ENCODE measurements at regions not wholly inside any gene's neighbourhood (a gene's known extent, or its start where the extent isn't known, plus 50 kb on each side); places are given as distances from the start of the nearest gene placed in this dataset.

- Histone ChIP-seq H2AFZ (ENCODE audit: low read length) (no peak overlapping the region), H3K9me3 (ENCODE audit: control insufficient read depth, insufficient read depth, low read depth, low read length) (no peaks in the 10 kb centered on the region), H3K79me2 (ENCODE audit: control insufficient read depth, insufficient read depth, low read length) (no peaks in the 10 kb centered on the region), H3K27me3 (ENCODE audit: control insufficient read depth, insufficient read depth, low read length) (no peaks in the 10 kb centered on the region), H3K4me1 (ENCODE audit: control insufficient read depth, extremely low read depth, insufficient read depth, low read length) (no peaks in the 10 kb centered on the region), H3K27ac (ENCODE audit: insufficient read depth, low read length) (no peak overlapping the region), H3K4me2 (ENCODE audit: extremely low read depth, insufficient read depth, low read length) (no peak overlapping the region), H3K9ac (ENCODE audit: insufficient read depth, low read length) (no peak overlapping the region), H3K36me3 (ENCODE audit: control insufficient read depth, insufficient read depth, low read length) (no peaks in the 10 kb centered on the region), H3K4me3 (replicated peaks in 1 of 4; ENCODE audit: control extremely low read depth in 1 of 4, insufficient read depth in 1 of 4, low read depth in 3 of 4, low read length in 4 of 4) (no peak overlapping the region), H4K20me1 (ENCODE audit: control insufficient read depth, extremely low read depth, insufficient read depth, low read length) (no peaks in the 10 kb centered on the region)
- TF ChIP-seq EZH2 (IDR thresholded peaks at IDR 0.05; ENCODE audit: low read length, missing control alignments) (no peak), CTCF (conservative IDR thresholded peaks at IDR 0.05 in 1 of 2, IDR thresholded peaks at IDR 0.05 in 1 of 2; ENCODE audit: low read depth in 1 of 2, low read length in 2 of 2) (no peak)
- no peak for DNase-seq (ENCODE audit: low read depth in 2 of 2)
Measured at GRCh38 chr18:64365106-64365505, 216.2 kb upstream of the LINC00305 start.

GRCh38 chr18:64337673-64338072, 188.8 kb upstream of the LINC00305 start:
- Histone ChIP-seq H2AFZ (ENCODE audit: low read length) (no peak overlapping the region), H3K27me3 (ENCODE audit: control insufficient read depth, insufficient read depth, low read length) (no peaks in the 10 kb centered on the region), H3K4me2 (ENCODE audit: extremely low read depth, insufficient read depth, low read length) (no peak overlapping the region), H3K9me3 (ENCODE audit: control insufficient read depth, insufficient read depth, low read depth, low read length) (no peaks in the 10 kb centered on the region), H4K20me1 (ENCODE audit: control insufficient read depth, extremely low read depth, insufficient read depth, low read length) (no peaks in the 10 kb centered on the region), H3K36me3 (ENCODE audit: control insufficient read depth, insufficient read depth, low read length) (no peaks in the 10 kb centered on the region), H3K79me2 (ENCODE audit: control insufficient read depth, insufficient read depth, low read length) (no peaks in the 10 kb centered on the region), H3K9ac (ENCODE audit: insufficient read depth, low read length) (no peak overlapping the region), H3K4me3 (replicated peaks in 1 of 4; ENCODE audit: control extremely low read depth in 1 of 4, insufficient read depth in 1 of 4, low read depth in 3 of 4, low read length in 4 of 4) (no peak overlapping the region), H3K27ac (ENCODE audit: insufficient read depth, low read length) (no peak overlapping the region), H3K4me1 (ENCODE audit: control insufficient read depth, extremely low read depth, insufficient read depth, low read length) (no peaks in the 10 kb centered on the region)
- DNase-seq (ENCODE audit: low read depth in 2 of 2), result no peak
- TF ChIP-seq CTCF (conservative IDR thresholded peaks at IDR 0.05 in 1 of 2, IDR thresholded peaks at IDR 0.05 in 1 of 2; ENCODE audit: low read depth in 1 of 2, low read length in 2 of 2) (no peak), EZH2 (IDR thresholded peaks at IDR 0.05; ENCODE audit: low read length, missing control alignments) (no peak)

- no peak overlapping the region for H3K9ac ChIP-seq (ENCODE audit: insufficient read depth, low read length)
- H2AFZ ChIP-seq (ENCODE audit: low read length), result no peak overlapping the region
- H3K4me3 ChIP-seq (replicated peaks in 1 of 4; ENCODE audit: control extremely low read depth in 1 of 4, insufficient read depth in 1 of 4, low read depth in 3 of 4, low read length in 4 of 4), result no peak overlapping the region
- DNase-seq (ENCODE audit: low read depth in 2 of 2), result no peak
- H3K36me3 ChIP-seq (ENCODE audit: control insufficient read depth, insufficient read depth, low read length), result no peaks in the 10 kb centered on the region
- H3K27ac ChIP-seq (ENCODE audit: insufficient read depth, low read length), result no peak overlapping the region
- no peaks in the 10 kb centered on the region for H3K79me2 ChIP-seq (ENCODE audit: control insufficient read depth, insufficient read depth, low read length)
- TF ChIP-seq EZH2 (IDR thresholded peaks at IDR 0.05; ENCODE audit: low read length, missing control alignments) (no peak), CTCF (conservative IDR thresholded peaks at IDR 0.05 in 1 of 2, IDR thresholded peaks at IDR 0.05 in 1 of 2; ENCODE audit: low read depth in 1 of 2, low read length in 2 of 2) (no peak)
- H4K20me1 ChIP-seq (ENCODE audit: control insufficient read depth, extremely low read depth, insufficient read depth, low read length), result no peaks in the 10 kb centered on the region
- H3K9me3 ChIP-seq (ENCODE audit: control insufficient read depth, insufficient read depth, low read depth, low read length), result no peaks in the 10 kb centered on the region
- H3K4me2 ChIP-seq (ENCODE audit: extremely low read depth, insufficient read depth, low read length), result no peak overlapping the region
- no peaks in the 10 kb centered on the region for H3K4me1 ChIP-seq (ENCODE audit: control insufficient read depth, extremely low read depth, insufficient read depth, low read length)
- no peaks in the 10 kb centered on the region for H3K27me3 ChIP-seq (ENCODE audit: control insufficient read depth, insufficient read depth, low read length)
Measured at GRCh38 chr18:64337018-64337417, 188.1 kb upstream of the LINC00305 start.

Measured in fibroblast of lung (primary cell).